ENCODE measurements at regions not wholly inside any gene's neighbourhood (a gene's known extent, or its start where the extent isn't known, plus 50 kb on each side); places are given as distances from the start of the nearest gene placed in this dataset.

- H3K9me3 ChIP-seq (ENCODE audit: control insufficient read depth, insufficient read depth, low read length): no peaks in the 10 kb centered on the region
- no peak overlapping the region for H3K4me3 Mint-ChIP-seq
- H3K27me3 Mint-ChIP-seq (ENCODE audit: low read depth in 2 of 2): no peaks in the 10 kb centered on the region
- H3K36me3 Mint-ChIP-seq: no peaks in the 10 kb centered on the region
- no peak for ATAC-seq
- H3K9me3 Mint-ChIP-seq: no peaks in the 10 kb centered on the region
- no peak for TF ChIP-seq CTCF (IDR thresholded peaks at IDR 0.05)
- H3K36me3 ChIP-seq (ENCODE audit: control insufficient read depth, insufficient read depth, low read length): no peaks in the 10 kb centered on the region
- no peak for DNase-seq
- intact Hi-C loops (cut with micrococcal nuclease): no loop called here
- H3K4me3 ChIP-seq (ENCODE audit: low read length): no peak overlapping the region
- no peak overlapping the region for H3K27ac ChIP-seq (ENCODE audit: low read length)
- no peak overlapping the region for H3K27ac Mint-ChIP-seq
- H3K4me1 Mint-ChIP-seq: no peaks in the 10 kb centered on the region
- WGBS (ENCODE audit: insufficient coverage): 72% methylated on average over 3 of the region's 9 CpGs
- H3K27me3 ChIP-seq (ENCODE audit: control insufficient read depth, insufficient read depth, low read length): no peaks in the 10 kb centered on the region
- no peaks in the 10 kb centered on the region for H3K4me1 ChIP-seq (ENCODE audit: control insufficient read depth, insufficient read depth, low read length)
These were observed 164.2 kb downstream of the MACROH2A1 start for GRCh38 chr5:135234666-135235401.

- Histone ChIP-seq H3K9me3 (ENCODE audit: control insufficient read depth, insufficient read depth, low read length) (no peaks in the 10 kb centered on the region), H3K27ac (ENCODE audit: low read length) (no peak overlapping the region), H3K27me3 (ENCODE audit: control insufficient read depth, insufficient read depth, low read length) (no peaks in the 10 kb centered on the region), H3K4me1 (ENCODE audit: control insufficient read depth, insufficient read depth, low read length) (no peaks in the 10 kb centered on the region), H3K36me3 (ENCODE audit: control insufficient read depth, insufficient read depth, low read length) (no peaks in the 10 kb centered on the region), H3K4me3 (ENCODE audit: low read length) (no peak overlapping the region)
- Mint-ChIP-seq H3K36me3 (no peaks in the 10 kb centered on the region), H3K27me3 (ENCODE audit: low read depth in 2 of 2) (no peaks in the 10 kb centered on the region), H3K4me3 (no peak overlapping the region), H3K27ac (no peak overlapping the region), H3K4me1 (no peaks in the 10 kb centered on the region), H3K9me3 (no peaks in the 10 kb centered on the region)
- intact Hi-C loops (cut with micrococcal nuclease): no loop called here
- 88% methylated on average over 12 of the region's 12 CpGs for WGBS (ENCODE audit: insufficient coverage)
- no peak for TF ChIP-seq CTCF (IDR thresholded peaks at IDR 0.05)
- no peak for DNase-seq
- ATAC-seq: no peak
These were observed 164.8 kb downstream of the MACROH2A1 start for GRCh38 chr5:135234242-135234641.

GRCh38 chr5:135233477-135233876, 165.6 kb downstream of the MACROH2A1 start:
- Mint-ChIP-seq H3K4me1 (no peaks in the 10 kb centered on the region), H3K9me3 (no peaks in the 10 kb centered on the region), H3K27me3 (ENCODE audit: low read depth in 2 of 2) (no peaks in the 10 kb centered on the region), H3K27ac (no peak overlapping the region), H3K36me3 (no peaks in the 10 kb centered on the region), H3K4me3 (no peak overlapping the region)
- Histone ChIP-seq H3K27me3 (ENCODE audit: control insufficient read depth, insufficient read depth, low read length) (no peaks in the 10 kb centered on the region), H3K9me3 (ENCODE audit: control insufficient read depth, insufficient read depth, low read length) (no peaks in the 10 kb centered on the region), H3K27ac (ENCODE audit: low read length) (no peak overlapping the region), H3K36me3 (ENCODE audit: control insufficient read depth, insufficient read depth, low read length) (no peaks in the 10 kb centered on the region), H3K4me3 (ENCODE audit: low read length) (no peak overlapping the region), H3K4me1 (ENCODE audit: control insufficient read depth, insufficient read depth, low read length) (no peaks in the 10 kb centered on the region)
- WGBS (ENCODE audit: insufficient coverage): 92% methylated on average over 5 of the region's 6 CpGs
- ATAC-seq: no peak
- no peak for TF ChIP-seq CTCF (IDR thresholded peaks at IDR 0.05)
- intact Hi-C loops (cut with micrococcal nuclease): no loop called here
- no peak for DNase-seq

- intact Hi-C loops (cut with micrococcal nuclease): no loop called here
- WGBS (ENCODE audit: insufficient coverage): 89% methylated on average over 7 of the region's 8 CpGs
- H3K36me3 Mint-ChIP-seq: no peaks in the 10 kb centered on the region
- H3K36me3 ChIP-seq (ENCODE audit: control insufficient read depth, insufficient read depth, low read length): no peaks in the 10 kb centered on the region
- H3K9me3 ChIP-seq (ENCODE audit: control insufficient read depth, insufficient read depth, low read length): no peaks in the 10 kb centered on the region
- H3K27ac Mint-ChIP-seq: no peak overlapping the region
- DNase-seq (no peak), ATAC-seq (no peak)
- no peak overlapping the region for H3K27ac ChIP-seq (ENCODE audit: low read length)
- no peaks in the 10 kb centered on the region for H3K27me3 ChIP-seq (ENCODE audit: control insufficient read depth, insufficient read depth, low read length)
- TF ChIP-seq CTCF (IDR thresholded peaks at IDR 0.05): no peak
- no peaks in the 10 kb centered on the region for H3K4me1 Mint-ChIP-seq
- H3K27me3 Mint-ChIP-seq (ENCODE audit: low read depth in 2 of 2): no peaks in the 10 kb centered on the region
- no peaks in the 10 kb centered on the region for H3K4me1 ChIP-seq (ENCODE audit: control insufficient read depth, insufficient read depth, low read length)
- no peak overlapping the region for H3K4me3 ChIP-seq (ENCODE audit: low read length)
- no peaks in the 10 kb centered on the region for H3K9me3 Mint-ChIP-seq
- H3K4me3 Mint-ChIP-seq: no peak overlapping the region
These were observed 166.1 kb downstream of the MACROH2A1 start for GRCh38 chr5:135232958-135233357.
